Lower leg skin (tissue), 4 donors: ENCODE measurements at regions not wholly inside any gene's neighbourhood (a gene's known extent, or its start where the extent isn't known, plus 50 kb on each side); places are given as distances from the start of the nearest gene placed in this dataset.

ENCODE experiments used
- DNase-seq, 2 donors: peaks; one replicate each; pipeline ENCODE4 v3.0.0-alpha.2; 2019; ENCODE audit warnings: low spot score in 2 of 2
- H3K4me3 ChIP-seq: fragments of 200-600 bp; sonication (generic); 2 replicates; pipeline ENCODE4 v1.5.1; 2017; ENCODE audit warnings: mild to moderate bottlenecking, low read depth; ENCODE audit not compliant: poor library complexity, severe bottlenecking
- CTCF ChIP-seq, 3 donors: fragments of 450-650 bp; IDR thresholded peaks; one replicate each; pipeline ENCODE4 v1.5.1; 2016; ENCODE audit warnings: antibody characterized with exemption in 3 of 3, mild to moderate bottlenecking in 3 of 3, moderate library complexity in 2 of 3
- POLR2A ChIP-seq, 2 donors: fragments of 450-650 bp; IDR thresholded peaks; one replicate each; pipeline ENCODE4 v1.6.1; 2016 to 2017; ENCODE audit warnings: antibody characterized with exemption in 2 of 2, mild to moderate bottlenecking in 1 of 2, moderate library complexity in 1 of 2
- WGBS, 2 donors: methylation state at CpG; one replicate each; pipeline ENCODE4 v1.1.5; 2018; 5-methylcytosine and 5-hydroxymethylcytosine counted together
- intact Hi-C: fragments of 100-400 bp; cut with DNase I; formaldehyde crosslinking; loops from one replicate; pipeline ENCODE4 v1.15.0; 2023; ENCODE audit warnings: low total_unique reads

DNA sequence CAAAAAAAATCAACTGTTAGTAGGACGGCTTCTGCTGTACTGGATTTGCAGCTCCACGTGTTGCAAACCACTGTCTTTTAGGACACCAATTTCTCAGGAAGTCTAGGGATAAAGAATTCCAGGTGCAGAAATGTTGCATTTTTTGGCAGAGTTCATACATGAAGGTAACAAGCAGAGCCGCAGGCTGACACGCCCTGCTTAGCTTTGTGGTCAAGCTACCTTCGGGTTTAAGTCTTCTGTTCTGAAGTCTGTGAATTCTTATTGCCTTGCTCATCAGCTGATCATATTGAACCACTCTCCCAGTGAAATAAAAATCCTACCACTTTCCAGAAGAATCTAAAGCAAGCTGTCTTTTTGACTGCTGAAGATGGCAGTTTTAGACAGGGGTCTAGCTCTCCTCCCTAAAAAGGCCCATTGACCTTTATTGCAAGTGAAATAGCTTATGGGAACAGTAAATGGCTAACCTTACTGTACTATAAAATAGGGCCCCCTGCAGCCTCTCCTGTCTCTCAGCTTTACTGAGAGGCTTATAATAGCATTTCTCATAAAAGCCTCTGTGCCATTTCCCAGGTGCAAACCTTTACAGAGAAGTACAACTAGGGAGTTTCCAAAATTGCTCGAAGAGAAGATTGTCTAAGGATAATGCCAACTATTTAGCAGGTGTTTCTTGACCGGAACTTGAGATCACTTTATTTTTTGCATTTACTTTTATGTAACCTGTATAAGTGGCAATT lies 262.2 kb upstream of the IL12A start:
- DNase-seq: no peak
- 48 to 52% methylated on average over 7 of the region's 7 CpGs for WGBS, 2 donors
- H3K4me3 ChIP-seq: no peak overlapping the region
- intact Hi-C loops: no loop called here
- TF ChIP-seq POLR2A (IDR thresholded peaks at IDR 0.05) (no peak), CTCF (IDR thresholded peaks at IDR 0.05) (no peak)

- no peak overlapping the region for H3K4me3 ChIP-seq
- no peak for TF ChIP-seq POLR2A (IDR thresholded peaks at IDR 0.05)
- TF ChIP-seq CTCF (IDR thresholded peaks at IDR 0.05): no peak
- intact Hi-C loops: no loop called here
- DNase-seq: no peak
These were observed 261.1 kb upstream of the IL12A start for GRCh38 chr3:159727506-159727905.

- intact Hi-C loops: no loop called here
- DNase-seq: no peak
- 57 to 72% methylated on average over 6 of the region's 6 CpGs for WGBS, 2 donors
- no peak for TF ChIP-seq POLR2A (IDR thresholded peaks at IDR 0.05)
- TF ChIP-seq CTCF (IDR thresholded peaks at IDR 0.05): no peak
- H3K4me3 ChIP-seq: no peak overlapping the region
These were observed 257.4 kb upstream of the IL12A start for GRCh38 chr3:159731254-159731653.

DNA sequence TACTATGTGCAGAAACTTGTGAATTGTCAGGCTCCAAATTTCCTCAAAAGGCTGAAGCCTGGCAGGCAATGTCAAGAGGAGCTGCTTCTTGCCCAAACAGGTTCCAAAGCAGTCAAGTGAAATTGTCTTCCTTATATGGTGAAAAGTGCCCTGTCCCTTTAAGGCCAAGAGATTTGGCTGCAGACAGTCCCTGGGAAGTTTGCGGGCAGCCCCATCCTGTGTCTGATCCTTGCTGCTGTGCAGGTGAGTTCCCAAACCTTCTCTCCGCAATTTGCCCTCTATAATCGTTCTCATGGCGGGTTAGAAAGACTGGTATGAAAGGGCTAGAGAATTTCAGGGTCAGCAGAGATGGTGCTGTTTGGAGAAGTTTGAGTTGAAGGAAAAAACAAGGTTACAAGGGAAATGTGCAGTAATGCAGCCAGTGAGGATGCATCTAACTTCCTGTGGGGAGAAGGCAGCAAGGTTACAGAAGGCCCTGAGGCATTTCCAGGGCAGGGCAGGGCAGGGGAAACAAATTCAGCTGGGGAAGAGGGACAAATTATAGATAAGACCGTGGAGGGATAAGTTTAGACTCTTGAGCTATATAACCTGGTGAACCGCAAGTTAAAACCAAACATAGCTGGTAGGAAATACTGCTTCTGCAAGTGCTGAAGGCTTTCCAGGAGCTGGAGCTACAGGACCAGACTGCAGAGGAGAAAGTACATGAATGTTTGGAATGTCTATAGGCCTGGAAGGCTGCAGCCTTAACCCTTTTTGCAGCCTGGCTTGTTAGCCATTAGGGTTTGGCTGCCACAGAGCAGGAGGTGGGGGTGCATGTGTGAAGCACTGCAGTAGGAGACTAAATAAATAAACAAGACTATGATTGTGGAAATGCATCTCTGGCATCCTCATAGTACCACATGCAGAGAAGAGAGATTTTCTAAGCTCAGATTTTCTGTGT lies 256.2 kb upstream of the IL12A start:
- TF ChIP-seq POLR2A (IDR thresholded peaks at IDR 0.05) (no peak), CTCF (IDR thresholded peaks at IDR 0.05) (no peak)
- intact Hi-C loops: no loop called here
- no peak for DNase-seq
- H3K4me3 ChIP-seq: no peak overlapping the region
- 29 to 33% methylated on average over 6 of the region's 6 CpGs for WGBS, 2 donors

GRCh38 chr3:159733194-159733860 lies 255.3 kb upstream of the IL12A start:
- 78 to 84% methylated on average over 5 of the region's 5 CpGs for WGBS, 2 donors
- H3K4me3 ChIP-seq: no peak overlapping the region
- no peak for TF ChIP-seq POLR2A (IDR thresholded peaks at IDR 0.05)
- TF ChIP-seq CTCF (IDR thresholded peaks at IDR 0.05): no peak
- intact Hi-C loops: no loop called here
- DNase-seq: no peak
